SU-DHL-6 (cell line): ENCODE measurements at regions not wholly inside any gene's neighbourhood (a gene's known extent, or its start where the extent isn't known, plus 50 kb on each side); places are given as distances from the start of the nearest gene placed in this dataset.

Source experiments
- CTCF ChIP-seq: fragments of 200-600 bp; sonication (generic); IDR thresholded peaks from one replicate; pipeline ENCODE4 v1.5.1; 2017; ENCODE audit warnings: antibody characterized with exemption, mild to moderate bottlenecking, low read length, moderate library complexity; ENCODE audit not compliant: insufficient read depth, poor library complexity, severe bottlenecking
- EZH2phosphoT487 ChIP-seq: fragments of 200-600 bp; sonication (generic), shearing (Covaris generic); conservative IDR thresholded peaks from 2 replicates; pipeline ENCODE4 v1.6.1; 2018; ENCODE audit warnings: mild to moderate bottlenecking, antibody characterized with exemption, low read length, moderate library complexity, mixed read lengths

GRCh38 chr17:53454337-53454736 is 368.4 kb upstream of the KIF2B start:
- TF ChIP-seq CTCF (no peak), EZH2phosphoT487 (no peak)
